Tibial nerve (tissue), 3 donors: ENCODE measurements at regions not wholly inside any gene's neighbourhood (a gene's known extent, or its start where the extent isn't known, plus 50 kb on each side); places are given as distances from the start of the nearest gene placed in this dataset.

Experiments used
- POLR2A ChIP-seq, 2 donors: fragments of 450-650 bp; IDR thresholded peaks; one replicate each; pipeline ENCODE4 v1.6.1; 2017; ENCODE audit warnings: antibody characterized with exemption in 2 of 2, mild to moderate bottlenecking in 2 of 2, moderate library complexity in 2 of 2
- TF ChIP-seq, protein P1 (sequence below), 5 experiments: fragments of 200-600 bp in 3 of 5; fragments of 450-650 bp in 2 of 5; sonication (generic) in 3 of 5; IDR thresholded peaks; one replicate each; pipeline ENCODE4 v1.5.1; 2016 to 2019; ENCODE audit warnings: antibody characterized with exemption in 5 of 5, mild to moderate bottlenecking in 3 of 5, moderate library complexity in 2 of 5

DNA sequence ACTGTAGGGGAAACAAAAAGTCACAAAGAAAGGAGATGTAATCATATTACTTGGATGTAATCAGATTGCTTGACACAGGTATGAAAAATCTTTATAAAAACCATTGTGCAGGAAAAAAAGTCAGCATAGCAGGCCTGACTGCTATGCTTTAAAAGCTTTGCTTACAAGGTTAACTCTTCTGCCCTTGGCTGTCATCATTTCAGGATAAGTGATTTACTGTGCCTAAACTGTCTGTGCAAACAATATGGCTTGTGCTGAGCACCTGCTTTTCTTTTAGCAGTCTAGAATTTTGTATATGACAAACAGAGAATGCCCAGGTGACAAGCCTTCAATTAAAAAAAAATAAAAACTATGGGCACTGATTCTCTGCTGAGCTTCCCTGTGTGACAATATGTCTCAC is 63.8 kb upstream of the PLEKHG7 start:
- TF ChIP-seq, protein P1, sequence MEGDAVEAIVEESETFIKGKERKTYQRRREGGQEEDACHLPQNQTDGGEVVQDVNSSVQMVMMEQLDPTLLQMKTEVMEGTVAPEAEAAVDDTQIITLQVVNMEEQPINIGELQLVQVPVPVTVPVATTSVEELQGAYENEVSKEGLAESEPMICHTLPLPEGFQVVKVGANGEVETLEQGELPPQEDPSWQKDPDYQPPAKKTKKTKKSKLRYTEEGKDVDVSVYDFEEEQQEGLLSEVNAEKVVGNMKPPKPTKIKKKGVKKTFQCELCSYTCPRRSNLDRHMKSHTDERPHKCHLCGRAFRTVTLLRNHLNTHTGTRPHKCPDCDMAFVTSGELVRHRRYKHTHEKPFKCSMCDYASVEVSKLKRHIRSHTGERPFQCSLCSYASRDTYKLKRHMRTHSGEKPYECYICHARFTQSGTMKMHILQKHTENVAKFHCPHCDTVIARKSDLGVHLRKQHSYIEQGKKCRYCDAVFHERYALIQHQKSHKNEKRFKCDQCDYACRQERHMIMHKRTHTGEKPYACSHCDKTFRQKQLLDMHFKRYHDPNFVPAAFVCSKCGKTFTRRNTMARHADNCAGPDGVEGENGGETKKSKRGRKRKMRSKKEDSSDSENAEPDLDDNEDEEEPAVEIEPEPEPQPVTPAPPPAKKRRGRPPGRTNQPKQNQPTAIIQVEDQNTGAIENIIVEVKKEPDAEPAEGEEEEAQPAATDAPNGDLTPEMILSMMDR (IDR thresholded peaks at IDR 0.05) = no peak
- TF ChIP-seq POLR2A (IDR thresholded peaks at IDR 0.05) = no peak
